ENCODE measurements at regions not wholly inside any gene's neighbourhood (a gene's known extent, or its start where the extent isn't known, plus 50 kb on each side); places are given as distances from the start of the nearest gene placed in this dataset.

- TF ChIP-seq CTCF (IDR thresholded peaks at IDR 0.05 in 2 of 3, conservative IDR thresholded peaks at IDR 0.05 in 1 of 3; ENCODE audit: insufficient read depth in 2 of 3, low read depth in 1 of 3, low read length in 3 of 3), result no peak
- TF ChIP-seq HDAC1 (IDR thresholded peaks at IDR 0.05), result no peak
- TF ChIP-seq MAFK (IDR thresholded peaks at IDR 0.05; ENCODE audit: low read length), result no peak
- no peak for TF ChIP-seq ZNF551 (CRISPR knock-in tag; IDR thresholded peaks at IDR 0.05)
- TF ChIP-seq E2F4 (CRISPR knock-in tag; IDR thresholded peaks at IDR 0.05; ENCODE audit: low read depth), result no peak
- TF ChIP-seq ETV6 (IDR thresholded peaks at IDR 0.05; ENCODE audit: borderline replicate concordance in 1 of 2, low read depth in 2 of 2, low read length in 1 of 2), result no peak
- TF ChIP-seq ETV6 (CRISPR knock-in tag; IDR thresholded peaks at IDR 0.05; ENCODE audit: borderline replicate concordance), result no peak
- TF ChIP-seq HDAC2 (IDR thresholded peaks at IDR 0.05), result no peak
- TF ChIP-seq SNAPC5 (CRISPR knock-in tag; IDR thresholded peaks at IDR 0.05), result no peak
- no peak for TF ChIP-seq ZBTB49 (CRISPR knock-in tag; IDR thresholded peaks at IDR 0.05; ENCODE audit: borderline replicate concordance)
Measured at GRCh38 chr11:92753161-92753560, 216.3 kb upstream of the MTNR1B start.

Data from K562 (cell line).